Sigmoid colon (tissue), 3 donors: ENCODE measurements at regions not wholly inside any gene's neighbourhood (a gene's known extent, or its start where the extent isn't known, plus 50 kb on each side); places are given as distances from the start of the nearest gene placed in this dataset.

Experiments used
- POLR2A ChIP-seq, 2 donors: fragments of 450-650 bp; IDR thresholded peaks; one replicate each; pipeline ENCODE4 v1.6.1; 2016; ENCODE audit warnings: antibody characterized with exemption in 2 of 2, mild to moderate bottlenecking in 2 of 2, moderate library complexity in 2 of 2
- TF ChIP-seq, protein P1 (sequence below), 4 experiments: fragments of 450-650 bp in 3 of 4; fragments of 200-600 bp in 1 of 4; IDR thresholded peaks; one replicate each; pipeline ENCODE4 v1.5.1; 2016 to 2019; ENCODE audit warnings: antibody characterized with exemption in 4 of 4, mild to moderate bottlenecking in 3 of 4, moderate library complexity in 2 of 4

DNA sequence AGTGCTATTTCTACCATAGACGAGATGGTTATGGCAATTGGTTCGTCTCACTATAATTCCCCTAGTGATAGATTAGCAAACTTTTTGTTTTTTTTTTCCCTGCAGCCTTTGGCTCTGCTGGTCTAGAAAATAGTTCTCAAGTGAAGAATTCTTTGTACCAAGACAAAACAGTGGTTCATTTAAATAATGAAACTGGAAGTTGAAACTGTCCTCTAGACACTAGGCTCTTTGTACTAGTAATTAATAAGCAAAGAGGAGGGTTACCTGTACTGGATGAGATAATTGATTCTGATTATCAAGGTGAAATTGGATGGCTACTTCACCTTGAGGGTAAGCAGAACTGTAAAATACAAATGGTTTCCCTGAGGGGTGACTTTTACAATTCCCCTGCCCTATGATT lies 156.9 kb upstream of the DCC start:
- TF ChIP-seq, protein P1, sequence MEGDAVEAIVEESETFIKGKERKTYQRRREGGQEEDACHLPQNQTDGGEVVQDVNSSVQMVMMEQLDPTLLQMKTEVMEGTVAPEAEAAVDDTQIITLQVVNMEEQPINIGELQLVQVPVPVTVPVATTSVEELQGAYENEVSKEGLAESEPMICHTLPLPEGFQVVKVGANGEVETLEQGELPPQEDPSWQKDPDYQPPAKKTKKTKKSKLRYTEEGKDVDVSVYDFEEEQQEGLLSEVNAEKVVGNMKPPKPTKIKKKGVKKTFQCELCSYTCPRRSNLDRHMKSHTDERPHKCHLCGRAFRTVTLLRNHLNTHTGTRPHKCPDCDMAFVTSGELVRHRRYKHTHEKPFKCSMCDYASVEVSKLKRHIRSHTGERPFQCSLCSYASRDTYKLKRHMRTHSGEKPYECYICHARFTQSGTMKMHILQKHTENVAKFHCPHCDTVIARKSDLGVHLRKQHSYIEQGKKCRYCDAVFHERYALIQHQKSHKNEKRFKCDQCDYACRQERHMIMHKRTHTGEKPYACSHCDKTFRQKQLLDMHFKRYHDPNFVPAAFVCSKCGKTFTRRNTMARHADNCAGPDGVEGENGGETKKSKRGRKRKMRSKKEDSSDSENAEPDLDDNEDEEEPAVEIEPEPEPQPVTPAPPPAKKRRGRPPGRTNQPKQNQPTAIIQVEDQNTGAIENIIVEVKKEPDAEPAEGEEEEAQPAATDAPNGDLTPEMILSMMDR (IDR thresholded peaks at IDR 0.05): no peak
- no peak for TF ChIP-seq POLR2A (IDR thresholded peaks at IDR 0.05)
